ENCODE measurements at regions not wholly inside any gene's neighbourhood (a gene's known extent, or its start where the extent isn't known, plus 50 kb on each side); places are given as distances from the start of the nearest gene placed in this dataset.

- Histone ChIP-seq H3K27ac (no peak overlapping the region), H3K9me3 (no peaks in the 10 kb centered on the region), H3K27me3 (no peaks in the 10 kb centered on the region), H3K4me1 (no peaks in the 10 kb centered on the region), H3K4me3 (no peak overlapping the region), H3K36me3 (no peaks in the 10 kb centered on the region)
- TF ChIP-seq, protein P1, sequence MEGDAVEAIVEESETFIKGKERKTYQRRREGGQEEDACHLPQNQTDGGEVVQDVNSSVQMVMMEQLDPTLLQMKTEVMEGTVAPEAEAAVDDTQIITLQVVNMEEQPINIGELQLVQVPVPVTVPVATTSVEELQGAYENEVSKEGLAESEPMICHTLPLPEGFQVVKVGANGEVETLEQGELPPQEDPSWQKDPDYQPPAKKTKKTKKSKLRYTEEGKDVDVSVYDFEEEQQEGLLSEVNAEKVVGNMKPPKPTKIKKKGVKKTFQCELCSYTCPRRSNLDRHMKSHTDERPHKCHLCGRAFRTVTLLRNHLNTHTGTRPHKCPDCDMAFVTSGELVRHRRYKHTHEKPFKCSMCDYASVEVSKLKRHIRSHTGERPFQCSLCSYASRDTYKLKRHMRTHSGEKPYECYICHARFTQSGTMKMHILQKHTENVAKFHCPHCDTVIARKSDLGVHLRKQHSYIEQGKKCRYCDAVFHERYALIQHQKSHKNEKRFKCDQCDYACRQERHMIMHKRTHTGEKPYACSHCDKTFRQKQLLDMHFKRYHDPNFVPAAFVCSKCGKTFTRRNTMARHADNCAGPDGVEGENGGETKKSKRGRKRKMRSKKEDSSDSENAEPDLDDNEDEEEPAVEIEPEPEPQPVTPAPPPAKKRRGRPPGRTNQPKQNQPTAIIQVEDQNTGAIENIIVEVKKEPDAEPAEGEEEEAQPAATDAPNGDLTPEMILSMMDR (IDR thresholded peaks at IDR 0.05): no peak
- intact Hi-C loops (cut with DNase I): no loop called here
- no peak for DNase-seq (ENCODE audit: low spot score in 2 of 2)
Measured at GRCh38 chr7:69172357-69173077, 425.8 kb upstream of the AUTS2 start.

GRCh38 chr7:69173341-69173740 is 424.9 kb upstream of the AUTS2 start:
- Histone ChIP-seq H3K27ac (no peak overlapping the region), H3K4me3 (no peak overlapping the region), H3K27me3 (no peaks in the 10 kb centered on the region), H3K9me3 (no peaks in the 10 kb centered on the region), H3K4me1 (no peaks in the 10 kb centered on the region), H3K36me3 (no peaks in the 10 kb centered on the region)
- intact Hi-C loops (cut with DNase I): no loop called here
- no peak for DNase-seq (ENCODE audit: low spot score in 2 of 2)
- TF ChIP-seq, protein P1 (IDR thresholded peaks at IDR 0.05): no peak

- intact Hi-C loops (cut with DNase I): no loop called here
- TF ChIP-seq, protein P1 (IDR thresholded peaks at IDR 0.05): no peak
- peaks cover 4% of the 10 kb centered on the region for H3K27me3 ChIP-seq
- H3K4me1 ChIP-seq: no peaks in the 10 kb centered on the region
- no peak overlapping the region for H3K27ac ChIP-seq
- no peaks in the 10 kb centered on the region for H3K9me3 ChIP-seq
- no peaks in the 10 kb centered on the region for H3K36me3 ChIP-seq
- H3K4me3 ChIP-seq: no peak overlapping the region
- no peak for DNase-seq (ENCODE audit: low spot score in 2 of 2)
Measured at GRCh38 chr7:69173846-69174245, 424.4 kb upstream of the AUTS2 start.

- H3K27ac ChIP-seq: no peak overlapping the region
- H3K4me3 ChIP-seq: no peak overlapping the region
- peaks cover 4% of the 10 kb centered on the region for H3K27me3 ChIP-seq
- TF ChIP-seq, protein P1 (IDR thresholded peaks at IDR 0.05): no peak
- intact Hi-C loops (cut with DNase I): no loop called here
- DNase-seq (ENCODE audit: low spot score in 2 of 2): no peak
- H3K36me3 ChIP-seq: no peaks in the 10 kb centered on the region
- H3K9me3 ChIP-seq: no peaks in the 10 kb centered on the region
- no peaks in the 10 kb centered on the region for H3K4me1 ChIP-seq
Measured at GRCh38 chr7:69176841-69177240, 421.4 kb upstream of the AUTS2 start.

- no peak overlapping the region for H3K27ac ChIP-seq
- H3K4me1 ChIP-seq: no peaks in the 10 kb centered on the region
- intact Hi-C loops (cut with DNase I): no loop called here
- no peak overlapping the region for H3K4me3 ChIP-seq
- no peak for DNase-seq (ENCODE audit: low spot score in 2 of 2)
- TF ChIP-seq, protein P1 (IDR thresholded peaks at IDR 0.05): no peak
- H3K36me3 ChIP-seq: no peaks in the 10 kb centered on the region
- no peaks in the 10 kb centered on the region for H3K9me3 ChIP-seq
- peaks cover 4% of the 10 kb centered on the region for H3K27me3 ChIP-seq
Measured at GRCh38 chr7:69177461-69177861, 420.8 kb upstream of the AUTS2 start.
